HG03103 (cell line): ENCODE measurements at regions not wholly inside any gene's neighbourhood (a gene's known extent, or its start where the extent isn't known, plus 50 kb on each side); places are given as distances from the start of the nearest gene placed in this dataset.
"Not testable (repeated sequence)": the region's sequence is repeated elsewhere in the genome, so short reads cannot be mapped to it uniquely, and the experiment has no call there.

Source experiments
- ATAC-seq: cut with Tn5 transposase; IDR thresholded peaks from one replicate; pipeline ENCODE4 v1.9.1; 2021; ENCODE audit warnings: low read depth; ENCODE audit not compliant: unreplicated experiment

DNA sequence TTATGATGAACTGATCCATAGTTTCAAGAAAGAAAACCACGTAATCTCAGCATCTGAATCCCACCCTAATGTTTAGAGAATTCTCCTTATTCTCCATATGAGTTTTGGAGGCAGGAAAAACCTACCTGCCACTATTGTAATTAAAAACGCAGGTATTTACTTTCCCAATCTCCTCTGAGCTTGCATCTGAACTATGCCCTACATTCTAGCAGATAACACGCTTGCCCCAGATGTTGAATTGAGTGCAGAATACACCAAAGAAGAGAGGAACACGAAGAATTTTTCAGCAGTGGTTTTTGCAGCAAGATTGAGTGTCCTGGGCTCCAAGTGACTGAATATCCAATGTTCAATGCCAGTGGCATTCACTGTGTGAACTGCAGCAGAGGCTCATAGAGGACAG is 182.4 kb downstream of the COX18 start:
- no peak for ATAC-seq

DNA sequence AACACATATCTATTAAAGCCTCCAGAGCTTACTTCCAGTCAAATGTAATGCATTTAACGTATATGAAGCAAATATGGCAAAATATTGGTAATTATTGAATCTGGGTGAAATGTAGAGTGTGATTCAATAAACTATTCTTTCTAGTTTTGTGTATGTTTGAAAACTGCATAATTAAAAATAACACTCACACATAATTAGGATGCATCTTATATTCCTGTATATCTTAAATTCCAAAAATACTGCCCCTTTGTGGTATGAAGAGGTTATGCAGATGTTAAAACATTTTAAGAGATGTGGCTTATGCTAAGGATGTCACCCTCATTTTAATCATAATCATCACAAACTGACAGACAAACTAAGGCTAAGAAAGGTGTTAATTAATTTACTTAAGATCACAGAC is 182.9 kb downstream of the COX18 start:
- no peak for ATAC-seq

GRCh38 chr4:72884225-72884624 is 185.3 kb downstream of the COX18 start:
- ATAC-seq: not testable (repeated sequence)

GRCh38 chr4:72876946-72877345 is 192.6 kb downstream of the COX18 start:
- ATAC-seq: no peak

DNA sequence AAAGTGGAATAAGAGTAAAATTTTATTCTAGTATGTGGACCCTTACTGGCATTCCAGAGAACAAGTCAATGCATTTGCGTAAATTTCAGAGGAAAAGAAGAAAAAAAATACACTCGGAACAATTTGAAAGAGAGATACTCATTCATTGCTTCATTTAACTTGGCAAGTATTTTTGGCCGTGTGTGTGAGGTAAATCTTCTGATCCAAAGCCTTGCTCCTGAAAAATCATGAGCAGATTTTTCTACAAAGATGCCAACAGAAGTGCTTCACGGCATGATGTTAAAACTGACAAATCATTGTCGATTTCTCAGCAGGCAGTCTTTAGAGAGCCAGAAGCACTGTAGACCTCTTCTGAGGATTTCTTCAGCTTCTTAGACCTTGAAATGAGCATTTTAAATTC is 194.0 kb downstream of the COX18 start:
- no peak for ATAC-seq

DNA sequence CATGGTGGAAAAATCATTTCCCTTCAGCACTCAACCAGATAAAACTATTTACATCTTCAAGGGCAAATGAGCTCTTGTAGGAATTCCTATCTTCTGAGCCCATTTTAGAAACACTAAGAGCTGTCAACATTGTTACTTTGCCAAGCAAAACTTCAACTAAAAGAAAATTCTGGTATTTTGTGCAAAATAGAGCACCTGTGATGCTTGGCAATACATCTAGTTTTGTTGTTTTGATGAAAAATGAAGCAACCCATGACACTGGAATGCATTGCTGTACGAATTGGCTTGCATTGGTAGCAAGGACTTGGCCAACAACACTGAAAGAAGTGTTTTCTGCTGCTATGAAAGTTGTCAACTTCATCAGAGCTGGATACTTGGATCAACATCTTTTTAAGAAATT is 194.4 kb downstream of the COX18 start:
- no peak for ATAC-seq

- ATAC-seq: no peak
These were observed 204.6 kb downstream of the COX18 start for GRCh38 chr4:72864898-72865297.

DNA sequence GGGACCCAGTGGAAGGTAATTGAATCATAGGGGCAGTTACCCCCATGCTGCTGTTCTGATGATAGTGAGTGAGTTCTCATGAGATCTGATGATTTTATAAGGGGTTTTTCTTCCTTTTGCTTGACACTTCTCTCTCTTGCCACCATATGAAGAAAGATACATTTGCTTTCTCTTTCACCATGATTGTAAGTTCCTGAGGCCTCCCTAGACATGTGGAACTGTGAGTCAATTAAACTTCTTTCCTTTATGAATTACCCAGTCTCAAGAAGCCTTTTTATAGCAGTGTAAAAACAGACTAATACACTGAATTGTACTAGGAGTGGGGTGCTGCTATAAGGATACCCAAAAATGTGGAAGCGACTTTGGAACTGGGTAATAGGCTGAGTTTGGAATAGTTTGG is 205.2 kb downstream of the COX18 start:
- ATAC-seq: not testable (repeated sequence)

- ATAC-seq: no peak
These were observed 208.8 kb downstream of the COX18 start for GRCh38 chr4:72860766-72861165.

DNA sequence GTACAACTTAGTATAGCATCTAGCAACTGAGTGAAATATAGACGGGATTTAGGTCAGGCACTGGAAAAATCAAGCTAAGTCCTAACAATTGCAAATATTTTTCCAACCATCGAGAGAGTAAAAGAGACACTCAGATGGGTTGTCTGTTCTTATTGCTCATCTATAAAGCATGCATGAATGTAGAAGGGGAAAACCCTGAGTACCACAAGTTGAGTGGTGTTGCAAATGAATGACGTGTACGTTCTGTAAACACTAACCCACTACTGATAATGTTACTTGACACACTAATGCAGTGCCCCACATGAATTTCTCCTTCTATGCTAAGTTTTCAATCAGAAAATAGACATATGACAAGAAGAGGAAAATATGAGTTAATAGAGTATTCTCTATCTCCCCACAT is 211.2 kb downstream of the COX18 start:
- no peak for ATAC-seq

GRCh38 chr4:72857787-72858186 is 211.7 kb downstream of the COX18 start:
- no peak for ATAC-seq

DNA sequence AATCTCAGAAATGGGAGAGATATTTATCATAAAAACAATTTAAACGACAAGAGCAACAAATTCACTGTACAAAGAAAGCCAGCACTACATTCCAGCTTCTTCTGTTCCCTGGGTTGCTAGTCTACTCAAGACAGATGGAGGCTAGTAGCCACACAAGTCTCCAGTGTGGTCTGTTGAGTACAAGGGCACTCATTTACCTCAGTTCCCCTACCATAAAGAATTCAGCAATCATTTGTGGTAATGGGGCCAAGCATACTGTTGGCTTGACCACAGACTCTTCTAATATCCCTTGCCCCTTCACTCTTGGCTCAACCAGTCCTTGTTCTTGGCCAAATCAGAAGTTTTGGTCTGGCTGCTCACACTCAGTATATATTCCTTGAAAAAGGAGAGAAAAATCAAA is 212.3 kb downstream of the COX18 start:
- ATAC-seq: no peak

GRCh38 chr4:72846280-72847111 is 223.0 kb downstream of the COX18 start:
- no peak for ATAC-seq

DNA sequence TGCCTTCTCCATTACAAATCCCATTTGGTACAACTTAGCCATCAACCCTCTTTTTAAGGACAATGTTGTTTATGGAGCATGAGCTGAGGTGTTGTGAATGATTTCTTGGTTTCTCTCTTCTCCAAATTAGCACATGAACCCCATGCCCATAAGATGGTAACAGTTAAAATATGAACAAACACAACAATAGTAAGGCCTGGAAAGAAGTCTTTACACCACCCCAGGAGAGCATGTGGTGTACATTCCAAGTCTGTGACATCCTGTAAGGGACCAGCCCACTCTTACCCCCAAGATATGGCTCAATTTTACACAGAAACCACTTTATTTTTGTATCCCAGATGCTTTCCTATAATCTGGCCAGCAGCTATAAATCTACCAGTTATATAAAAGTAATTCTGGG is 226.1 kb downstream of the COX18 start:
- ATAC-seq: no peak

DNA sequence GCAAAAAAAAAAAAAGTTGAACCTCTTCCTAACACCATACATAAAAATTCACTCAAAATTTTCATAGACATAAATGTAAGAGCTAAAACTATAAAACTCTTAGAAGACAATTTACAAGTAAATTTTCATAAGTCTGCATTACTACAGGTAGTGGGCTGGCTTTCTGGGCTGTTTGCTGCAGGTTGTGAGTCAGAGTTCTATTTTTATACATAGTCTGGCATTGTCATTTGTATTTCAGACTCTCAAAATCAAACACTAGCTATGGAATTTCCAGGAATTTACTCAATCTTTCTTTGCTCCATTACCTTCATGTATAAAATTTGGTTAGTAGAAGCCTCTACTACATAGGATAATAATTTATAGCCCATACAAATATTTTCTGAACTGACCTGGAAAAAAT is 227.2 kb downstream of the COX18 start:
- ATAC-seq: no peak

GRCh38 chr4:72840166-72840565 is 229.3 kb downstream of the COX18 start:
- not testable (repeated sequence) for ATAC-seq

- ATAC-seq: no peak
These were observed 240.7 kb downstream of the COX18 start for GRCh38 chr4:72828864-72829263.

DNA sequence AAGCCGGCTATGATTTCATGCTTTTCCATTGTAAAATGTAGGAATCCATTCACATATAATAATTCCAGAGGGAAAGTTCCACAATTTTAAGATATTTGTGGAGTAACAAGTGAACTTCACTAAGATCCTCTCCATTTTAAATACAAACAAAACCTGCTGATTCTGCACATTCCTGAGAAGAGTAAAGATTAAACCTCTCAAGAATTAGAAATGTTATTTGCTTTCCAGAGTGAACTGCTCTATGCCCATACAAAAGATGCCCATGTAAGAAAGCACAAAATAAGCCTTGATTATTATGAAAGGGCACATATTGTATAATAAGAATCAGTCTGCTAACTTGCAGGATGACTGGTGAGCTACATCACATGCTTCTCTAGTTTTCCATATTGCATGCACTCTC is 241.5 kb downstream of the COX18 start:
- no peak for ATAC-seq

- ATAC-seq: no peak
These were observed 249.4 kb downstream of the COX18 start for GRCh38 chr4:72820107-72820506.

DNA sequence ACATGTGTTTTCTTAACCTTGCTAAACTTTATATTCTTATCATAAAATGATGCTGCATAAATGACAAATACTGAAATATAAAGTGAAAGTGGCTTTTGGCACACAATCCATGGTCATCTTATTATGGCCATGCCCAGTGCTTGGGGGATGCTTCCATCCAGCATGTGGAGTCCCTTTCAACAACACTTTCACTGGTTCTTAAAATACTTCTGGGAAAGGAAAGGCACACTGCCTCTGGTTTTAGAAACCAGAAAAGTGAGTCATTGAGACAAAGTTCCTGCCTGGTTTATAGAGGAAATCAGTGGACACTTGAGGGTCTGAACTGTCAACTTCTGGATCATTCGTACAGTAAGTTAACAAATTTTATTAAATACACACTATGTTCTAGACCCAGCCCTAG is 248.0 kb upstream of the ADAMTS3 start:
- no peak for ATAC-seq

DNA sequence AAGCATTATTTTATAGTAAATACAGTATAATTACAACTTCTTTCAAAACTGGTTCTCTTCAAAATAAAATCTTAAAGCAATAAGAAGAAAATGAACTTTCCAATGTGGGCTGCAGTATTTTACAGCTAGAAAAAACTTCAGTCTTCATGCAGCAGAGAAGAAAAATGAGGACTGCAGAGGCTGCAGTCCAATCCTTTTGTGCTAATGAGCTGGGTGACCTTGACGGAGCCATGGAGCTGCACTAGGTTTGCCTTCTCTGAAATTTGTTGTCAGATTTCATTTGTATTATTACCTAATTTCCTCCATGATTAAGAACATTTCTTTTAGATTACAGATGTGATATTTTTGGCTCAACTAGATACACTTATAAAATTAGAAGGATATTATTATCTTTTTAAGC is 245.2 kb upstream of the ADAMTS3 start:
- ATAC-seq: no peak

DNA sequence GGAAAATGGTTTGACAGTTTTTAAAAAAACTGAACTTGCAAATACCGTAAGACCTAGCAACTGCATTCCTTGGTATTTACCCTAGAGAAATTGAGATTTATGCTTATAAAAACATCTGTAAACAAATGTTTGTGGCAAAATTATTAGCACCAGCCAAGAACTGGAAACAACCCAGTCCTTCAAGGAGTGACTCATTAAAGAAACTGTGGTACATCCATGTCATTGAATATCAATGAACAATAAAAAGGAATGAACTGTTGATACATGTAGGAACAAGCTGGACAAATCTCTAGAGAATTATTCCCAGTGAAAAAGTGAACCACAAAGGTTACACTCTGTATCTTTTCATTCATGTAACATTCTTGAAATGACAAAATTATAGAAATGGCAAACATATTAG is 240.2 kb upstream of the ADAMTS3 start:
- ATAC-seq: no peak

- ATAC-seq: no peak
These were observed 236.3 kb upstream of the ADAMTS3 start for GRCh38 chr4:72805284-72805683.
